ENCODE measurements at regions not wholly inside any gene's neighbourhood (a gene's known extent, or its start where the extent isn't known, plus 50 kb on each side); places are given as distances from the start of the nearest gene placed in this dataset.

DNA sequence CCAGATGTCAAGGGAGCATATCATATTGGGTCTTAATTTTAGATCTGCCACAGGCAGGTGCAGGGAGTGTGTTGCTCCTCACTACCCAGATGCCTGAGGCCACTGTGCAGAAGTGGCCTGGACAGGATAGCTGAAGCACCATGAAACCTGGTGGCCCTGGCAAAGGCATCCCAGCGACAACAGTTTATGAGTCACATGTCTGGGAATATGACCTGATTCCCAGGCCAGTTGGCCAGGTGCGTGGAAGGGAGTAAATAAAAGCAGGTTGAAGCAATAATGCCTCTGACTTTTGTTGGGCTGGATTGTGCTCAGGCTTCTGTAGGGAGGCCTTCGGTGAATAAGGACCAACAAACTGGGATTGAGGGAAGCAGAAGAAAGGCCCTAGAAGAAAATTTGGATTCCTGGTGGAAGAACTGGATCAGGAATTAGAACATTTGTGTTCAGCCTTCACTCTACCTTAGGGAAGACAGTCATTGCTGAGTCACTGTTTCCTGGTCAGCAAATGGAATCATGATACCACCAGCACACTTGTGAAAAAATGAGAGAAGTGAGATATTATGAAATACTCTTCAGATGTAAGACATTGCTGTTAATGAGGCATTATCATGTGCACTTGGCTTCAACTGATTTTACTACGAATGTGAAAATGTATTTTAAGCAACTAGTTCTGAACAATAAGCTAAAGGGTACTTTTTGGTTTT is 78.4 kb upstream of the ZNF516 start:
- Histone ChIP-seq H3K9me3 (ENCODE audit: control insufficient read depth, insufficient read depth, low read depth, low read length) (no peaks in the 10 kb centered on the region), H3K36me3 (ENCODE audit: control insufficient read depth in 2 of 2, insufficient read depth in 1 of 2, low read length in 2 of 2) (no peaks in the 10 kb centered on the region), H3K27ac (ENCODE audit: extremely low read depth, low read depth, low read length) (no peak overlapping the region), H3K4me1 (ENCODE audit: control insufficient read depth, insufficient read depth, low read length) (no peaks in the 10 kb centered on the region), H3K4me3 (ENCODE audit: low read depth, low read length) (no peak overlapping the region)
- no peak for TF ChIP-seq KLF8 (tag by site-specific recombination; IDR thresholded peaks at IDR 0.05)
- TF ChIP-seq ZNF335 (tag by site-specific recombination; conservative IDR thresholded peaks at IDR 0.05) = no peak
- TF ChIP-seq GFI1B (tag by site-specific recombination; IDR thresholded peaks at IDR 0.05) = no peak
- TF ChIP-seq ZSCAN16 (tag by site-specific recombination; IDR thresholded peaks at IDR 0.05) = no peak
- no peak for TF ChIP-seq ZNF223 (tag by site-specific recombination; IDR thresholded peaks at IDR 0.05)
- TF ChIP-seq ZNF433 (tag by site-specific recombination; IDR thresholded peaks at IDR 0.05; ENCODE audit: low read depth) = no peak
- TF ChIP-seq, protein P1, sequence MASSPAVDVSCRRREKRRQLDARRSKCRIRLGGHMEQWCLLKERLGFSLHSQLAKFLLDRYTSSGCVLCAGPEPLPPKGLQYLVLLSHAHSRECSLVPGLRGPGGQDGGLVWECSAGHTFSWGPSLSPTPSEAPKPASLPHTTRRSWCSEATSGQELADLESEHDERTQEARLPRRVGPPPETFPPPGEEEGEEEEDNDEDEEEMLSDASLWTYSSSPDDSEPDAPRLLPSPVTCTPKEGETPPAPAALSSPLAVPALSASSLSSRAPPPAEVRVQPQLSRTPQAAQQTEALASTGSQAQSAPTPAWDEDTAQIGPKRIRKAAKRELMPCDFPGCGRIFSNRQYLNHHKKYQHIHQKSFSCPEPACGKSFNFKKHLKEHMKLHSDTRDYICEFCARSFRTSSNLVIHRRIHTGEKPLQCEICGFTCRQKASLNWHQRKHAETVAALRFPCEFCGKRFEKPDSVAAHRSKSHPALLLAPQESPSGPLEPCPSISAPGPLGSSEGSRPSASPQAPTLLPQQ (tag by site-specific recombination; IDR thresholded peaks at IDR 0.05) = no peak
- no peak for TF ChIP-seq ZNF354C (tag by site-specific recombination; IDR thresholded peaks at IDR 0.05; ENCODE audit: borderline replicate concordance, low read depth)
- TF ChIP-seq ZNF24 (tag by site-specific recombination; IDR thresholded peaks at IDR 0.05) = no peak
- no peak for TF ChIP-seq ZNF571 (tag by site-specific recombination; IDR thresholded peaks at IDR 0.05)
- TF ChIP-seq ZNF610 (tag by site-specific recombination; IDR thresholded peaks at IDR 0.05; ENCODE audit: borderline replicate concordance) = no peak
- no peak for TF ChIP-seq ZFP3 (tag by site-specific recombination; IDR thresholded peaks at IDR 0.05; ENCODE audit: low read depth)
- ChIA-PET POLR2A (no interaction called here), CTCF (interaction anchor here (0.6 to 0.7 kb wide), 2 partner anchors 354 to 520 kb away, joined by 4 read pairs; no protein-coding TSS in a partner anchor)

DNA sequence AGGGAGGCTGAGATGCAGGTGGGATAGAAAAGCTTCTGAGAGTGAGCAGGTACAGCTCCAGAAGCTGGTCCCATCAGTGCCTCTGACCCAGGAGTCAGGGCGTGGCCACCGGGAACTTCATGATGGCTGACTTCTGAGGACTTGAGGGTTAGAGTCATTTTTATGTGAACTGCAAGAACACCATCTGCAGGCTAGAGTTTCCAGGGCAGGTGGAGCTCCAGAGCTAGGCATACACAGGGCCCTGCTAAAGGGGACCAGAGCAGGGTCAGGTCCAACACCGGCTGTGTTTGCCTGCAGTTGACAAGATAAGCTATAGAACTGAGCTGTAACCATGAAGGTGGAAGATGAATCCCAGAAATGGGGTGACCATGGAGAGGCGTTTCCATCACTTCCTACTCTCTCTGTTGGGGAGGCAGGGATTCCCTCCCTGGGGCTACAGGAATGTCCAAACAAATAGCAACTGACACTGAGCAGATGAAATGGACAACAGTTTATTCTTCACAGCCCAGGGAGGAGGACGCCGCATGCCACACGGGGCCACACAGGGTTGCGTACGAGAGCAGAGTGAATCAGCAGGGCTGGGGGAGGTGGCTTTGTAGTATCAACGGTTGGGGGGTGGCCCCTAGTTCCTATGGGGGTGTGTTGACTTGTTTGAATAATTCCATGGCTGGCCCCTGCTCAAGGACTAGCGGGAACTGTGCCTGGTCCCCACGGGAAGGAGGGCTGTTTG is 77.6 kb upstream of the ZNF516 start:
- POLR2A ChIA-PET = no interaction called here
- Histone ChIP-seq H3K36me3 (ENCODE audit: control insufficient read depth in 2 of 2, insufficient read depth in 1 of 2, low read length in 2 of 2) (no peaks in the 10 kb centered on the region), H3K27ac (ENCODE audit: extremely low read depth, low read depth, low read length) (no peak overlapping the region), H3K9me3 (ENCODE audit: control insufficient read depth, insufficient read depth, low read depth, low read length) (no peaks in the 10 kb centered on the region), H3K4me1 (ENCODE audit: control insufficient read depth, insufficient read depth, low read length) (no peaks in the 10 kb centered on the region), H3K4me3 (ENCODE audit: low read depth, low read length) (no peak overlapping the region)
- CTCF ChIA-PET = interaction anchor here (0.7 kb wide), 1 partner anchor 519 kb away, joined by 4 read pairs; no protein-coding TSS in a partner anchor
- TF ChIP-seq IKZF3 (tag by site-specific recombination; IDR thresholded peaks at IDR 0.05) (no peak), ZNF837 (tag by site-specific recombination; IDR thresholded peaks at IDR 0.05) (no peak), ZNF350 (tag by site-specific recombination; IDR thresholded peaks at IDR 0.05) (no peak), ZNF391 (tag by site-specific recombination; IDR thresholded peaks at IDR 0.05; ENCODE audit: borderline replicate concordance, low read depth) (no peak), SCRT2 (tag by site-specific recombination; IDR thresholded peaks at IDR 0.05) (no peak), ZNF221 (tag by site-specific recombination; IDR thresholded peaks at IDR 0.05; ENCODE audit: borderline replicate concordance) (no peak), ZNF202 (tag by site-specific recombination; IDR thresholded peaks at IDR 0.05; ENCODE audit: borderline replicate concordance) (no peak), OSR2 (tag by site-specific recombination; IDR thresholded peaks at IDR 0.05) (no peak), ZNF677 (tag by site-specific recombination; IDR thresholded peaks at IDR 0.05) (no peak), GLI4 (tag by site-specific recombination; IDR thresholded peaks at IDR 0.05) (no peak), ZNF132 (tag by site-specific recombination; IDR thresholded peaks at IDR 0.05; ENCODE audit: borderline replicate concordance) (no peak), SP3 (tag by site-specific recombination; IDR thresholded peaks at IDR 0.05) (no peak), ZNF223 (tag by site-specific recombination; IDR thresholded peaks at IDR 0.05) (no peak)
- TF ChIP-seq, protein P2, sequence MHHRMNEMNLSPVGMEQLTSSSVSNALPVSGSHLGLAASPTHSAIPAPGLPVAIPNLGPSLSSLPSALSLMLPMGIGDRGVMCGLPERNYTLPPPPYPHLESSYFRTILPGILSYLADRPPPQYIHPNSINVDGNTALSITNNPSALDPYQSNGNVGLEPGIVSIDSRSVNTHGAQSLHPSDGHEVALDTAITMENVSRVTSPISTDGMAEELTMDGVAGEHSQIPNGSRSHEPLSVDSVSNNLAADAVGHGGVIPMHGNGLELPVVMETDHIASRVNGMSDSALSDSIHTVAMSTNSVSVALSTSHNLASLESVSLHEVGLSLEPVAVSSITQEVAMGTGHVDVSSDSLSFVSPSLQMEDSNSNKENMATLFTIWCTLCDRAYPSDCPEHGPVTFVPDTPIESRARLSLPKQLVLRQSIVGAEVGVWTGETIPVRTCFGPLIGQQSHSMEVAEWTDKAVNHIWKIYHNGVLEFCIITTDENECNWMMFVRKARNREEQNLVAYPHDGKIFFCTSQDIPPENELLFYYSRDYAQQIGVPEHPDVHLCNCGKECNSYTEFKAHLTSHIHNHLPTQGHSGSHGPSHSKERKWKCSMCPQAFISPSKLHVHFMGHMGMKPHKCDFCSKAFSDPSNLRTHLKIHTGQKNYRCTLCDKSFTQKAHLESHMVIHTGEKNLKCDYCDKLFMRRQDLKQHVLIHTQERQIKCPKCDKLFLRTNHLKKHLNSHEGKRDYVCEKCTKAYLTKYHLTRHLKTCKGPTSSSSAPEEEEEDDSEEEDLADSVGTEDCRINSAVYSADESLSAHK (tag by site-specific recombination; IDR thresholded peaks at IDR 0.05) = no peak
- TF ChIP-seq, protein P3, sequence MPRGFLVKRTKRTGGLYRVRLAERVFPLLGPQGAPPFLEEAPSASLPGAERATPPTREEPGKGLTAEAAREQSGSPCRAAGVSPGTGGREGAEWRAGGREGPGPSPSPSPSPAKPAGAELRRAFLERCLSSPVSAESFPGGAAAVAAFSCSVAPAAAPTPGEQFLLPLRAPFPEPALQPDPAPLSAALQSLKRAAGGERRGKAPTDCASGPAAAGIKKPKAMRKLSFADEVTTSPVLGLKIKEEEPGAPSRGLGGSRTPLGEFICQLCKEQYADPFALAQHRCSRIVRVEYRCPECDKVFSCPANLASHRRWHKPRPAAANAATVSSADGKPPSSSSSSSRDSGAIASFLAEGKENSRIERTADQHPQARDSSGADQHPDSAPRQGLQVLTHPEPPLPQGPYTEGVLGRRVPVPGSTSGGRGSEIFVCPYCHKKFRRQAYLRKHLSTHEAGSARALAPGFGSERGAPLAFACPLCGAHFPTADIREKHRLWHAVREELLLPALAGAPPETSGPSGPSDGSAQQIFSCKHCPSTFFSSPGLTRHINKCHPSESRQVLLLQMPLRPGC (tag by site-specific recombination; IDR thresholded peaks at IDR 0.05) = no peak
- TF ChIP-seq, protein P4, sequence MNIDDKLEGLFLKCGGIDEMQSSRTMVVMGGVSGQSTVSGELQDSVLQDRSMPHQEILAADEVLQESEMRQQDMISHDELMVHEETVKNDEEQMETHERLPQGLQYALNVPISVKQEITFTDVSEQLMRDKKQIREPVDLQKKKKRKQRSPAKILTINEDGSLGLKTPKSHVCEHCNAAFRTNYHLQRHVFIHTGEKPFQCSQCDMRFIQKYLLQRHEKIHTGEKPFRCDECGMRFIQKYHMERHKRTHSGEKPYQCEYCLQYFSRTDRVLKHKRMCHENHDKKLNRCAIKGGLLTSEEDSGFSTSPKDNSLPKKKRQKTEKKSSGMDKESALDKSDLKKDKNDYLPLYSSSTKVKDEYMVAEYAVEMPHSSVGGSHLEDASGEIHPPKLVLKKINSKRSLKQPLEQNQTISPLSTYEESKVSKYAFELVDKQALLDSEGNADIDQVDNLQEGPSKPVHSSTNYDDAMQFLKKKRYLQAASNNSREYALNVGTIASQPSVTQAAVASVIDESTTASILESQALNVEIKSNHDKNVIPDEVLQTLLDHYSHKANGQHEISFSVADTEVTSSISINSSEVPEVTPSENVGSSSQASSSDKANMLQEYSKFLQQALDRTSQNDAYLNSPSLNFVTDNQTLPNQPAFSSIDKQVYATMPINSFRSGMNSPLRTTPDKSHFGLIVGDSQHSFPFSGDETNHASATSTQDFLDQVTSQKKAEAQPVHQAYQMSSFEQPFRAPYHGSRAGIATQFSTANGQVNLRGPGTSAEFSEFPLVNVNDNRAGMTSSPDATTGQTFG (tag by site-specific recombination; IDR thresholded peaks at IDR 0.05; ENCODE audit: borderline replicate concordance) = no peak

All from HEK293 (cell line).